Activated naive CD8-positive, alpha-beta T cell treated with anti-CD3 and anti-CD28 coated beads, Interleukin-2, amount 50 U/mL, for 24 hours (primary cell): ENCODE measurements at regions not wholly inside any gene's neighbourhood (a gene's known extent, or its start where the extent isn't known, plus 50 kb on each side); places are given as distances from the start of the nearest gene placed in this dataset.
A peak's percentile ranks its signal among the peaks of the same experiment; 100 is the strongest.

Source experiments
- ATAC-seq: fragments of 150-1000 bp; cut with Tn5 transposase; one replicate; pipeline ENCODE4 v1.10.0; 2021
- DNase-seq: peaks from one replicate; pipeline ENCODE4 v3.0.0; 2021
- H3K27ac Mint-ChIP-seq: one replicate; pipeline ENCODE4 v1.8.0; 2021; ENCODE audit warnings: mild to moderate bottlenecking, mixed read lengths
- H3K27me3 Mint-ChIP-seq: one replicate; pipeline ENCODE4 v1.8.0; 2021; ENCODE audit warnings: mixed read lengths
- H3K36me3 Mint-ChIP-seq: one replicate; pipeline ENCODE4 v1.8.0; 2021; ENCODE audit warnings: low read depth, mixed read lengths
- H3K4me1 Mint-ChIP-seq: one replicate; pipeline ENCODE4 v1.8.0; 2021; ENCODE audit warnings: mixed read lengths
- H3K4me3 Mint-ChIP-seq: one replicate; pipeline ENCODE4 v1.8.0; 2021; ENCODE audit warnings: mild to moderate bottlenecking, moderate library complexity, mixed read lengths
- H3K9me3 Mint-ChIP-seq: one replicate; pipeline ENCODE4 v1.8.0; 2021; ENCODE audit warnings: mixed read lengths

DNA sequence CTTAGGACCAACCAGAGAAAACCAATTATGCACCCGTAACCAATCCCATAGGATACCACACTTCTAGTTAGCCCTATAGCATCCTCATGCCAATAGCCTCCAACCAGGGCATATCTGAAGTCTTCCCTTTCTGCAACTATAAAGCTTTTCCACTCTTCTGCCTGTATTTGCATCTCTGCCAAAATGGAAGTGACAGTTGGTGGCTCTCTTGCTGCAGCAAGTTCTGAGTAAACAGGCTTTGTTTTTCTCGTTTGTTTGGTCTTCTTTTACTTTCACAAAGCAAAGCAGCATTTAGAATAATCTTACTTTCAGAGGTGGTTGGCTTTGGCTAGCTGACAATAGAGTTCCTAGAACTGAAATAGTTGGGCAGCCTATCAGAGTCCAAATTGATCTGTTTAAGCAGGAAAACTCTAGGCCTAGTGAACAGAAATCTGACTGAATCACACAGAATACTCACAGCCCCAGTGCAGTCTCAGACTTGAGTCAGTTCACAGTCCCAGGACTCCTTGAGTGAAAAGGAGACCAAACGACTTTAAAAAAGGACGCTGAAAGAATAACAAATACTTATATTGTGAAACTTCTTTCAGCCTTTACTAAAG is 1029.7 kb upstream of the LRFN5 start:
- Mint-ChIP-seq H3K9me3 (peaks cover 5% of the 10 kb centered on the region), H3K27ac (no peak overlapping the region), H3K4me3 (no peak overlapping the region), H3K4me1 (no peaks in the 10 kb centered on the region), H3K36me3 (no peaks in the 10 kb centered on the region), H3K27me3 (no peaks in the 10 kb centered on the region)
- no peak for ATAC-seq
- no peak for DNase-seq

DNA sequence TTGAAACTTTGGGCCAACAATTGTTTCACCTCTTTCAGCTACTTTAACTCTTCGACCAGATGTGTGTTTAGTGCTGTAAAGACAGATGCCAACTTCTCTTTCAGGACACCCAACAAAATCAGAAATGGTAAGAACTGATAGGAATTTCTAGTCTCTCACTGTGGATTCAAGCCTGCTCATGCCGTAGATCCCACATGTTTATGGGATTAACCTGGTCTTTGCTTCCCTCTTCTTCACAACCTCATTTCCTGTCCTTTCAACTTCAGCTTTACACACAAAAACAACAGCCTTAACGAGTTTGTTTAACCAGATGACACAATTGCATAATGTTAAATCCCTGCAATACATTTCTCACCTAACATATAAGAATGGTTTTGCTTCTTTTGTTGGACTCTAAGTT is 1031.9 kb upstream of the LRFN5 start:
- no peaks in the 10 kb centered on the region for H3K36me3 Mint-ChIP-seq
- peaks cover 5% of the 10 kb centered on the region for H3K9me3 Mint-ChIP-seq
- no peak overlapping the region for H3K4me3 Mint-ChIP-seq
- no peaks in the 10 kb centered on the region for H3K27me3 Mint-ChIP-seq
- no peak overlapping the region for H3K27ac Mint-ChIP-seq
- no peaks in the 10 kb centered on the region for H3K4me1 Mint-ChIP-seq
- no peak for DNase-seq
- ATAC-seq: no peak

DNA sequence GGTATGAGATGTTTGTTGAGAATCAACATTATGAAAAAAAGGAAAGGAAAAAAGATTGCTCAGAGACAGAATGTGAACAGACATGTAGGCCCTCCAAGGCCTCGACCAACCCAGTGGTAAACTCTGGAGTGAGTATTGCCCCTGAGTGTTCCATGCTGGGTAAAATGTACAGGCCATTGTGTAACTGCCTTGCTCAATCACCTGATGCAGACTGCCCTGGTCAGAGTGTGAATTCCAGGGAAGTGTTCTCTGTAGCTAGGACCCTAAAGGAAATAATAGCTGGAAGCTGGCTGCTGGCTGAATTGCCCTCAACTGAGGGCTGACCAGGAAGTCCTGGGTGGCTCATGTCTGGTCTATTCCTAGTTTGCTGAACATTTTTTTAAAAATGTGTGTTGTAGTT is 1081.4 kb upstream of the LRFN5 start:
- Mint-ChIP-seq H3K27ac (no peak overlapping the region), H3K27me3 (no peaks in the 10 kb centered on the region), H3K4me3 (no peak overlapping the region), H3K36me3 (no peaks in the 10 kb centered on the region), H3K9me3 (no peaks in the 10 kb centered on the region), H3K4me1 (no peaks in the 10 kb centered on the region)
- DNase-seq (no peak), ATAC-seq (no peak)

DNA sequence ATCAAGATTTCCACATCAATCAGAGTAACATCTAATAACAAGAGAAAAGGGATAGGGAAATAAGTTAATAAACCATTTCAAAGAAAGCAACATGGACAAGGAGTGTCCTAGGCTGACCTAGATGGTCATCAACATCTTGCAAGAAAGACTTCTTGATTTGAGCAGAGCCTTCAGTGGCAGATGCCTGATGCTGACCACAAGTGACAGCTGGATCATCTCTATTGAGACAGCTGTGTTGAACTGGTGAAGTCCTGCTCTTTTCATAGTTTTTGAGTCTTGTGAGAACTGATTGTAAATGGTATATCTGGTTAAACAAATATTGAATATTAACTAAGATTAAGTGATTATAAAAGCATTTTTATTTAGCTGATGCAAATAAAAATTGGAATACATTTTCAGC is 1083.6 kb upstream of the LRFN5 start:
- Mint-ChIP-seq H3K4me3 (no peak overlapping the region), H3K4me1 (no peaks in the 10 kb centered on the region), H3K27me3 (no peaks in the 10 kb centered on the region), H3K27ac (no peak overlapping the region), H3K36me3 (no peaks in the 10 kb centered on the region), H3K9me3 (no peaks in the 10 kb centered on the region)
- DNase-seq: no peak
- ATAC-seq: no peak

DNA sequence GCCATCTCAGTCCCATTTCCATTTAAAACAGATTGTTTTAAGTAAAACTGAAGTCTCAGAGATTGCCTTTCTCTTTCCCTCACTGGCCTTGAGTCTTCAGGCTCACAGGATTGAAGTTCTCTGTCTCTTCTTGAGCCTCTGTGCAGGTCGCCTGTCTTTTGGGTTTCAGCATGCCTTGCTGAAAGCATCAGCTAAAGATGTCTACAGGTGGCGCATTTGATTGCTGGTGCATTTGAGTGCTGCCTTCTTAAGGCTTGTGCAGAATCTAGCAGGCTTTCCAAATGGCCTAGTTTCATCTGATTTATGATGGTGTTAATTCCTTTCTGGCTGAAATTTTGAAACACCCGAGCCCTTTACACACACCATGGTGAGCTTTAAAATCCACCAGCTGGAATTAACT is 1062.2 kb upstream of the FBXO33 start:
- ATAC-seq: no peak
- no peak overlapping the region for H3K4me3 Mint-ChIP-seq

DNA sequence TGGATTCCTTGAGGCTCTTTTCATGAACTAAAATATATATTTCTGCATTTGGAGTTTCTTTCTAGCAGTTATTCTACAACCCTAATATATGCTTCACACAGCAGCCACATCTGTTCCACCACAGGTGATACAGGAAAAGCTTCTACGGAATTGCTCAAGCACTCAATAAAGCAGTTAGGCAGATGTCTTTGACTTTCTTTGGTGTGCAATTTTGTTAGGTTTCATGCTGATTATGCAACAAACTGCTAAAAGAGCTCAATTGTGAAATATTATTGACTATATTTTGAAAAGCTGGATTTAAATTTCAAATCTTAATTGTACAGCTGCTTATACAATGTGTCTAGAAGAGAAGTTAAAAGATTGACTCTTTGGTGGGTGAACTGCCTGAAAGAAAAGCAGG is 1055.6 kb upstream of the FBXO33 start:
- peaks cover 2% of the 10 kb centered on the region for H3K27me3 Mint-ChIP-seq
- no peak overlapping the region for H3K4me3 Mint-ChIP-seq
- H3K4me1 Mint-ChIP-seq: no peaks in the 10 kb centered on the region
- no peak overlapping the region for H3K27ac Mint-ChIP-seq
- no peaks in the 10 kb centered on the region for H3K9me3 Mint-ChIP-seq
- ATAC-seq (no peak), DNase-seq (no peak)
- no peaks in the 10 kb centered on the region for H3K36me3 Mint-ChIP-seq

More for the DNA sequence above, 1062.2 kb upstream of the FBXO33 start:
- Mint-ChIP-seq H3K27ac (no peak overlapping the region), H3K4me1 (no peaks in the 10 kb centered on the region), H3K9me3 (no peaks in the 10 kb centered on the region), H3K27me3 (peaks cover 2% of the 10 kb centered on the region), H3K36me3 (no peaks in the 10 kb centered on the region)
- no peak for DNase-seq

DNA sequence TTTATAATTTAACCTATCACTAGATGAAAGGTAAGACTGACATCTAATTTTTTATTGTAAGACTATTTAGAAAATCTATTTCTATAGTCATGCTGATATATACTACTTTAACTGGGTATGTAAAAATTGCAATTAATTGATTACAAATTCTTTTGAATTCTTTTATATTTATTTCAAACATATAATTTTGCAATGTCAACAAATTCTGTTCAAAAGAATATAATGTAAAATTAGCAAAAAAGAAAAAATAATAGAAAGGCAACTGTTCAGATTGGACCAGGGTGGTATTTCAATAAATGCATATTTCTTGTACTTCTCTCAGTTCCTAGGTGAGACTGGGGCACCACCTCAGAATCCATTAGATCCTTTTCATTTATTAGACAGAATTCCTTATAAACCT is 1053.5 kb upstream of the FBXO33 start:
- Mint-ChIP-seq H3K4me3 (no peak overlapping the region), H3K4me1 (no peaks in the 10 kb centered on the region), H3K27me3 (peaks cover 2% of the 10 kb centered on the region), H3K36me3 (no peaks in the 10 kb centered on the region), H3K27ac (no peak overlapping the region), H3K9me3 (no peaks in the 10 kb centered on the region)
- ATAC-seq (no peak), DNase-seq (no peak)

DNA sequence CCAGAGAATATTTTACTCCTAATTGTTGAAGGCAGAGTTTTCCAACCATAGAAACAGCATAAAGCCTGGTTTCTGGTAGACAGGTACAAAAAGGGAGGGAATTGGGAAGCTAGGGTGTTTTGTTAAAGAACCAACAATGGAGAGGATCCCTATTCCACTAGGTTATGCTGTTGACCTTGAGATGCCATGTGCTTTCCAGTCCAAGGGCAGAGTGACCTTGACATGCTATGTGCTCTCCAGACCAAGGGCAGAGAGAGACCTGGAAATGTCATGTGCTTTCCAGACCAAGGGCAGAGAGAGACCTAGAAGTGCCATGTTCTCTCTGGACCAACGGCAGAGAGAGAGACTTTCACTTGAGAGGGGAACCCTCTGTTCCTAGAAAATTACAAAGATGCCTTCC is 1043.8 kb upstream of the FBXO33 start:
- Mint-ChIP-seq H3K36me3 (peaks cover 1% of the 10 kb centered on the region), H3K27me3 (no peaks in the 10 kb centered on the region), H3K4me1 (no peaks in the 10 kb centered on the region), H3K9me3 (peaks cover 30% of the 10 kb centered on the region), H3K4me3 (no peak overlapping the region), H3K27ac (no peak overlapping the region)
- ATAC-seq (no peak), DNase-seq (no peak)

DNA sequence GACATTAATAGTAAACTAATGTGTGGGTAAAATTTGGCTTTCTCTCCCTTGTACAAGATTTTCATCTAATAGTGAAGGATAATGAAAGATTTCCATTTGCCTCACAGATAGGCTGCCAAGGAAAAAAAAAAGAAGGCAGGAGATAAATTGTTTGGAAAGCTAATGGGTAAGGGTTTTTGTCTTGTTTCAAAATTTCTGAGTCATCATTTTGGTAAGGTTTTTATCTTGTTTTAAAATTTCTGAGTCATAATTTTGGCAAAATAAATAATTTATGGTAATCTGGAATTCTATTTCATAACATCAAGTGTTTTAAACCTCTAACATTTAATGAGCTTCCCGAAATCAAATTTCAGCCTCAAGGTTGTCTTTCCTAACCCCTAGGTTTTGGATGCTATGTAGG is 1035.7 kb upstream of the FBXO33 start:
- Mint-ChIP-seq H3K9me3 (peaks cover 23% of the 10 kb centered on the region), H3K4me3 (no peak overlapping the region), H3K27ac (no peak overlapping the region), H3K4me1 (no peaks in the 10 kb centered on the region), H3K36me3 (no peaks in the 10 kb centered on the region), H3K27me3 (no peaks in the 10 kb centered on the region)
- no peak for ATAC-seq
- DNase-seq: no peak

DNA sequence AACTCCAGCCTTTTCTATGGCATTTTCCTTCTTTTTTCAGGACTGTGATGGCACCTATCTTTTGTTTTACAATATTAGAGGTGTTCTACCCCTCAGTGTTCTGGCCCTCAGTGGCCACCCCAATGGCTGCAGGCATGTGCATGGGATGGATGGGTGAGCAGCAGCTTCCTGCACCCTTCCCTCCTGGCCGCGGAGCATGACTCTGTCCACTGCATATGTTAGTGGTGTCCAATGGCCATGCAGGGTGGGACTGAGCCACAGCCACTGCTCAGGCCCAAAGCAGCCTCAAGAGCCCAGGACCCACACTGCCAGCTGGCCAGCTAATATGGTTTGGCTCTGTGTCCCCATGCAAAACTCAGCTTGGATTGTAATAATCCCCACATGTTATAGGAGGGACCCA is 1032.3 kb upstream of the FBXO33 start:
- H3K27ac Mint-ChIP-seq: no peak overlapping the region
- ATAC-seq (no peak), DNase-seq (no peak)
- H3K36me3 Mint-ChIP-seq: no peaks in the 10 kb centered on the region
- H3K4me1 Mint-ChIP-seq: no peaks in the 10 kb centered on the region
- peaks cover 18% of the 10 kb centered on the region for H3K9me3 Mint-ChIP-seq
- H3K27me3 Mint-ChIP-seq: no peaks in the 10 kb centered on the region
- no peak overlapping the region for H3K4me3 Mint-ChIP-seq

DNA sequence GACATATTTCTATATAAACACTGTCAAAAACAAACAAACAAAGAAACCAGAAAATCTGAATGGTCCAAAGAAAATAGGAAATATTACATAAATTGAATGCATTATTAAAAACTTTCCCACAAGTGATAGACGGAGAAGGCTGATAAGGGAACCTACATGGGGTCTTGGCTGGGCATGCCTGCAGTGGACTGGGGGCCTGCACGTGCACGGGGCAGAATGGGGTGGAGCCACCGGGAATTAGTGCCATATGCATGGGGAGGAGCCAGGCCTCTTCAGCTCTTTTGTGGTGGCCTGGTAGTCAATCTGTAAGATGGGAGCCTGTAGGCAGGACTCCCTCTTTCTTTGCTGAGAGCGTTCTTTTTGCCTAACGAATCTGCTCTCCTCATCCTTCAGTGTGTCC is 1031.7 kb upstream of the FBXO33 start:
- ATAC-seq: no peak
- Mint-ChIP-seq H3K36me3 (no peaks in the 10 kb centered on the region), H3K9me3 (peaks cover 18% of the 10 kb centered on the region), H3K4me1 (no peaks in the 10 kb centered on the region), H3K27ac (no peak overlapping the region), H3K4me3 (no peak overlapping the region), H3K27me3 (no peaks in the 10 kb centered on the region)
- DNase-seq: no peak

DNA sequence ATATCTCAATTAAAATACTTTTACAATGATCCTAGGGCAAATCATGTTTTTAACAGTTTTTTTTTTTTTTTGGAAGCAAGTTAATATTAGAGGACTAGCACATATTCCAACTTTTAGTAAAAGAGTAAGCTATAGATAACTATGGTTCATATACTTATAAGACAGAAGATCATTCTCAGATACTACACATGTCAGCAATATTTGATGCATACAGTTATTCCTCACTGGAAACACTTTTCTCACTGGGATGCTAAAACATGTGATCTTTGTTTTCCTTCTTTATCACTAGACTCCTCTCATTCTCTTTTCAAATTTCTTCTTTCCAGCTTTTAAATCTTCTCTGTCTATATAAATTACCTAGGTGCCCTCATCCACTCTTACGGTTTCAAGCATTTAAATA is 1020.4 kb upstream of the FBXO33 start:
- Mint-ChIP-seq H3K27me3 (no peaks in the 10 kb centered on the region), H3K4me1 (no peaks in the 10 kb centered on the region), H3K27ac (no peak overlapping the region), H3K9me3 (peaks cover 10% of the 10 kb centered on the region), H3K36me3 (no peaks in the 10 kb centered on the region), H3K4me3 (no peak overlapping the region)
- DNase-seq (no peak), ATAC-seq (no peak)

DNA sequence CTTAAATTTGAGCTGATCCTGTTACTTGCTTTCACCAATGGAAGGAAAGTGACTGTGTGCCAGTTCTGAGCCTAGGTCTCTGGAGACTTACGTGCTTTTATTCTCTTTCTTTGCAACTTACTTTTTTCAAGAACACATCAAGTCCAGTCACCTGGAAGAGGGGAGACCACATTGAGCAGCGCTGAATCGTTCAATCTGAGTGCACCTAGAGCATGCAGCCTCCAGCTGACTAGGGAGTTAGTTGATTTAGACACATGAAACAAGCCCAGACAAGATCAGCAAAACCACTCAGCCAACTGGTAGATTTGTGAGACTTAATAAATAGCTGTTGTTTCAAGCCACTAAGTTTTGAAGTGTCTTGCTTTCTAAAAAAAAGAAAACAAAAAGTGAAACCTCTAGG is 1014.8 kb upstream of the FBXO33 start:
- Mint-ChIP-seq H3K36me3 (no peaks in the 10 kb centered on the region), H3K27me3 (no peaks in the 10 kb centered on the region), H3K4me3 (no peak overlapping the region), H3K4me1 (no peaks in the 10 kb centered on the region), H3K27ac (no peak overlapping the region), H3K9me3 (peaks cover 4% of the 10 kb centered on the region)
- ATAC-seq (no peak), DNase-seq (no peak)

DNA sequence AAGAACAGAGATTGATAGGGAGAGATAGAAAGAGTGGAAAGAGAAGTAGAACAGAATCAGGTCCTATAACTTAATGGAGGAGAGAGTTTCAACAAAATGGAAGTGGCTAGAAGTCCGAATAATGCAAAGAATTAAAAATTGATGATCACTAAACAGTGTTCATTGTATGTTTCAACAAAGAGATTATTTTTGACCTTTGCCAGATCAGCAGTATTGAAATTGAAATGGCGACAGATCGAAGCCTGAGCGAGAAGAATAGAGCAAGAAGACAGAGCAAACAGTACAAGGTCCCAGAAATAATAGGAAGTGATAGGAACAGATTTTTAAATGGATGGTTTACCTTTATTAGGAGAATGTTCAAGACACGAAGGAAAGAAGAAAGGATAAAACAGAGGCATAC is 1012.8 kb upstream of the FBXO33 start:
- H3K36me3 Mint-ChIP-seq: no peaks in the 10 kb centered on the region
- no peak overlapping the region for H3K27ac Mint-ChIP-seq
- no peak overlapping the region for H3K4me3 Mint-ChIP-seq
- no peaks in the 10 kb centered on the region for H3K27me3 Mint-ChIP-seq
- DNase-seq (no peak), ATAC-seq (no peak)
- H3K9me3 Mint-ChIP-seq: peaks cover 4% of the 10 kb centered on the region
- no peaks in the 10 kb centered on the region for H3K4me1 Mint-ChIP-seq

DNA sequence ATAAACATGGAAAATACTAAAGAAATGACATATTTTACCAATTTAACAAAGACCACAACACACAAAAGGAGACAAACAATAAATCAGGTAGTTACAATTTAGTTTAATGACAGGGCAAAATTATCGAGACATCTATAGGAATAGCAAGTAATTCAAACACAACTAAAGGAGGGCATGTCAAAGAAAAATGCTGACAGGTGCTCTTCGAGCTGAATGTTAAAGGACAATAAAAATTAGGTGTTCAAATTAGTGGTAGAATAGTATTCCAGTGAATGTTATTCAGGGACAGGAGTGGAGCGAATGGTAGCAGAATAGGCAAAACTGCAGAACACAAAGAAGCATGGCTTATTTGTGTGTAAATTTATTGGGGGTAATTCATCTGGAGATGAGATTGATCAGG is 1004.3 kb upstream of the FBXO33 start:
- Mint-ChIP-seq H3K27ac (no peak overlapping the region), H3K4me1 (no peaks in the 10 kb centered on the region), H3K4me3 (no peak overlapping the region), H3K9me3 (no peaks in the 10 kb centered on the region), H3K27me3 (no peaks in the 10 kb centered on the region), H3K36me3 (no peaks in the 10 kb centered on the region)
- DNase-seq (no peak), ATAC-seq (no peak)

DNA sequence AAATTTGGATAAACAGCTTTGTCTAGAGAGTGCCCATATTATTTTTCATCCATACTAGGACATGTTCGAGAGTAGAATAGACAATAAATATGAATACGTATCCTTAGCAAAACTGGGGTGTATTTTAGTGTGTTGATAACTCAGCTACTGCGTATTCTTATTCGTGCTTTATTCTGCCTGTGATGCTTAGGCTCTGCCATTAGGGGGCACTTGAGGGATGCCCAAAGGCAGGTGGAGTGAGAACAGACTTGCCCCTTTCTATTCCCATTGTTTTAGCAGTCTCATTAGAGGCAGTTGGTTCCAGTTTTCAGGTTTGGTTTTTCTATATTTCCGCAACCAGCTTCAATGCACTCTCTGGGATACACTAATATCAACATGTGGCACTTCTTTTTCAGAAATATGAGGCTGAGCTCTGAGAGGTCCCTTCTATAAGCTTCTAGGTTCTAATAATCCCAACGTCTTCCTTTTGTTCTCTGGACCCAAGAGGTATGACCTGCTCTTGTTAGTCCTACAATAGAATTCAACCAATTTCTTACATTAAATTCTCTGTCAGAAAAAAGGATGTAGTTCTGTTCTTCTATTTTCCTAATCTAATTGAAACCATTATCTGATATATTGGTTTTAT is 985.7 kb upstream of the FBXO33 start:
- ATAC-seq (no peak), DNase-seq (peak; percentile 3)
- H3K4me3 Mint-ChIP-seq: no peak overlapping the region
- no peaks in the 10 kb centered on the region for H3K4me1 Mint-ChIP-seq
- H3K36me3 Mint-ChIP-seq: no peaks in the 10 kb centered on the region
- no peak overlapping the region for H3K27ac Mint-ChIP-seq
- H3K9me3 Mint-ChIP-seq: no peaks in the 10 kb centered on the region
- H3K27me3 Mint-ChIP-seq: no peaks in the 10 kb centered on the region
